ENCODE measurements at regions not wholly inside any gene's neighbourhood (a gene's known extent, or its start where the extent isn't known, plus 50 kb on each side); places are given as distances from the start of the nearest gene placed in this dataset.

DNA sequence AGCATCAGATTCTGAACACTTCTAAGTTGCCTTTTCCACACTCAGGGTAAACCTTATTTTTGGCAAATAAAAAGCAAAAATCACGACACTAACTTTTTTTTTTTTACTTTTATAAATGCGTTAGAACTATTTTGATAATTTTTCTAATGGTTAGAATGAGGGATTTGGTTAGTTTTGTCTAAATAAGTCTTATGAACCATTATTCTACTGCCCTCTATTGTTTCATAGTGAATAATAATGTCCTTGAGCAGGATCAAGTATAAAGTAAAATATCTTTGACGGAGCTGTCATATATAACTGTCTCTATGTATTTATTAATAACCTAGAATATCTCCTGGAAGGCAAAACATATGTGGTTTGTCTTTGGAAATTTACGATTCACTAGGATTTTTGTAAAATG, 631.8 kb downstream of the GABRG2 start:
- TF ChIP-seq, protein P1, sequence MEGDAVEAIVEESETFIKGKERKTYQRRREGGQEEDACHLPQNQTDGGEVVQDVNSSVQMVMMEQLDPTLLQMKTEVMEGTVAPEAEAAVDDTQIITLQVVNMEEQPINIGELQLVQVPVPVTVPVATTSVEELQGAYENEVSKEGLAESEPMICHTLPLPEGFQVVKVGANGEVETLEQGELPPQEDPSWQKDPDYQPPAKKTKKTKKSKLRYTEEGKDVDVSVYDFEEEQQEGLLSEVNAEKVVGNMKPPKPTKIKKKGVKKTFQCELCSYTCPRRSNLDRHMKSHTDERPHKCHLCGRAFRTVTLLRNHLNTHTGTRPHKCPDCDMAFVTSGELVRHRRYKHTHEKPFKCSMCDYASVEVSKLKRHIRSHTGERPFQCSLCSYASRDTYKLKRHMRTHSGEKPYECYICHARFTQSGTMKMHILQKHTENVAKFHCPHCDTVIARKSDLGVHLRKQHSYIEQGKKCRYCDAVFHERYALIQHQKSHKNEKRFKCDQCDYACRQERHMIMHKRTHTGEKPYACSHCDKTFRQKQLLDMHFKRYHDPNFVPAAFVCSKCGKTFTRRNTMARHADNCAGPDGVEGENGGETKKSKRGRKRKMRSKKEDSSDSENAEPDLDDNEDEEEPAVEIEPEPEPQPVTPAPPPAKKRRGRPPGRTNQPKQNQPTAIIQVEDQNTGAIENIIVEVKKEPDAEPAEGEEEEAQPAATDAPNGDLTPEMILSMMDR (IDR thresholded peaks at IDR 0.05), result no peak
- Histone ChIP-seq H3K27me3 (no peaks in the 10 kb centered on the region), H3K27ac (no peak overlapping the region), H3K36me3 (no peaks in the 10 kb centered on the region), H3K4me1 (no peaks in the 10 kb centered on the region), H3K9me3 (no peaks in the 10 kb centered on the region), H3K4me3 (no peak overlapping the region)
- no peak for DNase-seq (ENCODE audit: low spot score)

DNA sequence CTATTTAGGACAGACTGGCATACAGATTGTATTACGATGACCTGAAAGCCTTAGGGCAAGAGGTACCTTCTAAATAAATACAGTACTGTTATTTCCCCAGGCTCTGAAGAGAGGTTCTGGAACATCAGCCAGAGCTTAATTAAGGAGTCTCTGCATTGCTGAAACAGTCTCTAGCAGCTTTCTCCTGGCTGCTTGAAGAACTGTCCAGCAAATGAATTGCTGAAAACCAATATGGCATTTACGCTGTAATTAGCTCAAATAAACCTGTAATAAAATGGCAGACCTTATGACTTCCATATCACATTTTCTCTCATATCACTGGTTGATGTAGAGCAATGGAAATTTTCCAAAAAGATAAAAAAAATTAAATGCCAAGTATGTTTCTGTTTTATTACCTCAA, 636.3 kb downstream of the GABRG2 start:
- H3K27me3 ChIP-seq, result no peaks in the 10 kb centered on the region
- H3K4me3 ChIP-seq, result no peak overlapping the region
- H3K27ac ChIP-seq, result no peak overlapping the region
- H3K36me3 ChIP-seq, result no peaks in the 10 kb centered on the region
- no peak for DNase-seq (ENCODE audit: low spot score)
- TF ChIP-seq, protein P1 (IDR thresholded peaks at IDR 0.05), result no peak
- no peaks in the 10 kb centered on the region for H3K4me1 ChIP-seq
- H3K9me3 ChIP-seq, result no peaks in the 10 kb centered on the region

DNA sequence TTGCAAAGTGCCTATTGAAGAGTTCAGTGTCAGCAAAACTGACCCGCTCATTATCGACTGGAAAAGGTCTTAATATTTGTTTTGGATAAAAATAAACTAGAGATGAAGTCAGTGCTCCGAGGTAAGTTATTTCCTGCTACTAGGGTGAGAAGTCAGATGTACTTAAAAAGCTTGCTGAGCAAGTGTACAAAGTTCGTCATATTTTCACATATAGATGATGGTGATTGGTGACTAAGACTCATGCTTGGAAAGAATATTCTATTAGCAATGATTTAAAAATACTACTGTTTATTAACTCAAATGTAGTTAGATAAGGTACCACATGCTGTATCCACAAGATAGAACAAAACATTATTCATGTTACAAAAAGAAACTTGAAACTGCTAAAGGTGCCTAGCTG, 643.7 kb downstream of the GABRG2 start:
- TF ChIP-seq, protein P1 (IDR thresholded peaks at IDR 0.05), result no peak
- no peak overlapping the region for H3K4me3 ChIP-seq
- no peaks in the 10 kb centered on the region for H3K9me3 ChIP-seq
- H3K36me3 ChIP-seq, result no peaks in the 10 kb centered on the region
- H3K27me3 ChIP-seq, result no peaks in the 10 kb centered on the region
- H3K4me1 ChIP-seq, result no peaks in the 10 kb centered on the region
- DNase-seq (ENCODE audit: low spot score), result no peak
- H3K27ac ChIP-seq, result no peak overlapping the region

DNA sequence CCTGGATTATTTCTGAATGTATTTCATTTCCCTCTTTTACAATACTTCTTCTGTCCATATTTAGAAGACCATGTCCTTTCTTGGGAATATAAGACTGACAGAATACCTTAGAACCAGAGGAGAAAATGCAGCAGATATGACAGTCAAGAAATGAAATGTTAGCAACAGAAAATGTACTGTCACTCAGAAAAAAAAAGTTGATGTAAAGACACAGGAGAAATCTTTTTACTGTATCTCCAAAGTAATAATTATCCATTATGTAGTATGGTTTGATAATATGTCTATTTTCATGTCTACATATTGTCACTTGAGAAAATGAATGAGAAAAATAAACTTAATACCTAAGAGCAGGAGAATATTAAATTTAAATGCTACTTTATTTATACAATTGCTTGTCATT, 652.1 kb downstream of the GABRG2 start:
- no peaks in the 10 kb centered on the region for H3K4me1 ChIP-seq
- TF ChIP-seq, protein P1 (IDR thresholded peaks at IDR 0.05), result no peak

DNA sequence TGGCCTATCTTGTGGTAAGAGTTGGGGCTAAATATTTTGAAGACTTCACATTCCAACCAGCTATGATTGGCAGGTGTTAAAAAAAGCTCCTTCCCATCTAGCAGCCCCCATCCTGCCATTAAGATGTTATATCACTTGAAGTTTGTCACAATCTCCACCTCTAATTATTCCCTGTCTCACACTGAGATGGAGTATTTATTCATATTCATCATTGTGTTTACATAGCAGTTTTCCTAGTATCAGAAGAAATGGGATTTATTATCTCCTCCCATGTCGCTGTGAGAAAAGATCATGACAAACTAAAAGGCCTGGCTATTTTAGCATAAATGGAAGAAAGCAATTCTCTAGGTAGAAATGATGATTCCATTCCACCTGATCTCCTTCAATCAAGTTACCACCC, 653.6 kb downstream of the GABRG2 start:
- H3K27me3 ChIP-seq, result no peaks in the 10 kb centered on the region
- H3K9me3 ChIP-seq, result peaks cover 0 to 14% of the 10 kb centered on the region in 2 donors
- H3K4me1 ChIP-seq, result no peaks in the 10 kb centered on the region
- H3K4me3 ChIP-seq, result no peak overlapping the region
- no peak overlapping the region for H3K27ac ChIP-seq
- TF ChIP-seq, protein P1 (IDR thresholded peaks at IDR 0.05), result no peak
- DNase-seq (ENCODE audit: low spot score), result no peak
- no peaks in the 10 kb centered on the region for H3K36me3 ChIP-seq

More for the DNA sequence above, 652.1 kb downstream of the GABRG2 start:
- Histone ChIP-seq H3K27ac (no peak overlapping the region), H3K4me3 (no peak overlapping the region), H3K36me3 (no peaks in the 10 kb centered on the region), H3K9me3 (peaks cover 0 to 14% of the 10 kb centered on the region in 2 donors), H3K27me3 (no peaks in the 10 kb centered on the region)
- no peak for DNase-seq (ENCODE audit: low spot score)

DNA sequence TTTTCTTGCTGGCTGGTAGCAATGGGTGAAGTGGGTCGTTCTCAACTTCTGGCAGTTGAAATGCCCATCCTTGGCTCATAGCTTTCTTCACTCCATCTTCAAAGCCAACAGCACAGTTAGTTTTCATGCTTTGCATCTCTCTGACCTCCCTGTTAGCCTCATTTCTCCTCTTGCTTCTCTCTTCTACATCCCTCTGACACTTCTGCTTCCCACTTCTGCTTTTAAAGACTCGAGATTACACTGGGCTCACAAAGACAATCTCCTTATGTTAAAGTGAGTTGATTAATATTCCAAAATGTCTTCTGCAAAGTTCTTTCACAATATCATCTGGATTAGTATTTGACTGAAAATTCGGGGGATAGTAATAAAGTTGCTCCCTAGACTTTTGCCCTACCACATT, 684.8 kb upstream of the CCNG1 start:
- Histone ChIP-seq H3K27me3 (no peaks in the 10 kb centered on the region), H3K36me3 (no peaks in the 10 kb centered on the region), H3K27ac (no peak overlapping the region), H3K4me1 (no peaks in the 10 kb centered on the region), H3K9me3 (no peaks in the 10 kb centered on the region), H3K4me3 (no peak overlapping the region)
- no peak for DNase-seq (ENCODE audit: low spot score)
- TF ChIP-seq, protein P1 (IDR thresholded peaks at IDR 0.05), result no peak
